Left kidney (tissue), 1 donor: ENCODE measurements at regions not wholly inside any gene's neighbourhood (a gene's known extent, or its start where the extent isn't known, plus 50 kb on each side); places are given as distances from the start of the nearest gene placed in this dataset.
A peak's percentile ranks its signal among the peaks of the same experiment; 100 is the strongest.
"Not testable (repeated sequence)": the region's sequence is repeated elsewhere in the genome, so short reads cannot be mapped to it uniquely, and the experiment has no call there.

ENCODE experiments used
- DNase-seq: peaks from one replicate; pipeline ENCODE4 v3.0.0-alpha.2; 2013

GRCh38 chr9:106233116-106233515 is 538.8 kb downstream of the TMEM38B start:
- DNase-seq, result no peak

- DNase-seq, result not testable (repeated sequence)
These were observed 566.6 kb downstream of the TMEM38B start for GRCh38 chr9:106260908-106261307.

- no peak for DNase-seq
These were observed 583.6 kb downstream of the TMEM38B start for GRCh38 chr9:106277966-106278365.

GRCh38 chr9:106283769-106284168 is 579.2 kb upstream of the ZNF462 start:
- DNase-seq, result no peak

- DNase-seq, result no peak
These were observed 578.7 kb upstream of the ZNF462 start for GRCh38 chr9:106284296-106284695.

- DNase-seq, result peak; percentile 24
These were observed 576.7 kb upstream of the ZNF462 start for GRCh38 chr9:106286249-106286648.

- no peak for DNase-seq
These were observed 575.8 kb upstream of the ZNF462 start for GRCh38 chr9:106287091-106287631.

GRCh38 chr9:106287731-106288130 is 575.2 kb upstream of the ZNF462 start:
- no peak for DNase-seq

- no peak for DNase-seq
These were observed 574.3 kb upstream of the ZNF462 start for GRCh38 chr9:106288689-106289088.

GRCh38 chr9:106291786-106292185 is 571.2 kb upstream of the ZNF462 start:
- DNase-seq, result no peak

GRCh38 chr9:106296426-106296825 is 566.5 kb upstream of the ZNF462 start:
- no peak for DNase-seq

- no peak for DNase-seq
These were observed 564.0 kb upstream of the ZNF462 start for GRCh38 chr9:106298997-106299396.

- no peak for DNase-seq
These were observed 558.5 kb upstream of the ZNF462 start for GRCh38 chr9:106304401-106304920.

- no peak for DNase-seq
These were observed 557.4 kb upstream of the ZNF462 start for GRCh38 chr9:106305428-106306133.

- DNase-seq, result no peak
These were observed 555.3 kb upstream of the ZNF462 start for GRCh38 chr9:106307670-106308069.

GRCh38 chr9:106309925-106310324 is 553.0 kb upstream of the ZNF462 start:
- DNase-seq, result no peak

GRCh38 chr9:106310782-106311181 is 552.2 kb upstream of the ZNF462 start:
- no peak for DNase-seq

- DNase-seq, result no peak
These were observed 550.1 kb upstream of the ZNF462 start for GRCh38 chr9:106312906-106313305.

- DNase-seq, result no peak
These were observed 548.5 kb upstream of the ZNF462 start for GRCh38 chr9:106314476-106314875.

- no peak for DNase-seq
These were observed 541.4 kb upstream of the ZNF462 start for GRCh38 chr9:106321394-106322180.

GRCh38 chr9:106322706-106323245 is 540.2 kb upstream of the ZNF462 start:
- DNase-seq, result no peak

- no peak for DNase-seq
These were observed 538.8 kb upstream of the ZNF462 start for GRCh38 chr9:106324053-106324585.
